NCI-H345 treated with DMSO at 0.1 percent for 48 hours (cell line): ENCODE measurements at regions not wholly inside any gene's neighbourhood (a gene's known extent, or its start where the extent isn't known, plus 50 kb on each side); places are given as distances from the start of the nearest gene placed in this dataset.
"Not testable (repeated sequence)": the region's sequence is repeated elsewhere in the genome, so short reads cannot be mapped to it uniquely, and the experiment has no call there.

Source experiments
- DNase-seq: peaks from one replicate; lab custom pipeline; 2025; ENCODE audit not compliant: unreplicated experiment; lab: John Stamatoyannopoulos, UW

DNA sequence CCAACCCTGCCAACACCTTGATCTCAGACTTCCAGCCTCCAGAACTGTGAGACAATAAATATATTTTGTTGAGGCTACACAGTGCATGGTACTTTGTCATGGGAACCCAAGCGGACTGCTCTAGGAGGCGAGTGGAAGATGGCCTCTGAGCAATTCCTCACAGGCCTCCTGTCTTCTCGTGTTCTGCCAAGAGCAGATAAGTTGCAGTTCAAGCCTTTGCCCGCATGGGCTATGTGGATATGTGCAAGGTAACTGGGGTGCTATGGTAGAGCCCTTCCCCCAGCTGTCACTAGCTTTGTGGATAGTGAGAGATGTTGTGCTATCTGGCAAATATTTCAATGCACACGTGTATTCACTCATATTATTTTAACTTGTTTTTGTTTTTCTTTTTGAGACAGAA lies 156.0 kb upstream of the BCOR start:
- no peak for DNase-seq

DNA sequence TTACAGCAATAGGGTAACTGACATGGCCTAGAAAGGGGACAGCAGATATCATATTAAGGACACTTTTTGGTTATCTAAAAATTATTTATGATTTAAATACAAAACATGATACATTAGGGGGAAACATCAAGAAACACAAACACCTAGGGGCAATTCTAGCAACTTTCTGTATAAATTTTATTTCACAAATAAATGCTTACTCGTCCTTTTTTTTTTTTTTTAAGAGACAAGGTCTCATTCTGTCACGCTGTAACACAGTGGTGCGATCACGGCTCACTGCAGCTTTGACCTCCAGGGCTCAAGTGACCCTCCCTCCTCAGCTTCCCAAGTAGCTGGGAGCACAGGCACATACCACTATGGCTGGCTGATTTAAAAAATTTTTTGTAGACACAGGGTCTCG lies 151.8 kb upstream of the BCOR start:
- no peak for DNase-seq

DNA sequence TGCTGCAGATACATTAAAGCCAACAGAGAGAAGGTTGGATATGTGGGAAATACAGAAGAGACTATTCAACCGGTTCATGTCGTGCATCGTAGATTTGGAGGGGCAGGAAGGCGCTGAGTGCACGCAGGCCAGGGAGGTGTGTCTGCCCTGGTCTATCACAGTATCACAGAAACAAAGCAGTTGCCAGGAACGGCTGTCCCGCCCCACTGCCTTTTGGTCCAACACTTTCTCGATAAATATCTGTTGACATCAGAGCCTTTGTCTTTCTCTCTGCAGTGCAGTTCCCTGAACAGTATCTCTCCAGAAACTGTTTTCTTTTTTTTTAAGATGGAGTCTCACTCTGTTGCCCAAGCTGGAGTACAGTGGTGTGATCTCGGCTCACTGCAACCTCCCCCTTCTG lies 151.1 kb upstream of the BCOR start:
- no peak for DNase-seq

DNA sequence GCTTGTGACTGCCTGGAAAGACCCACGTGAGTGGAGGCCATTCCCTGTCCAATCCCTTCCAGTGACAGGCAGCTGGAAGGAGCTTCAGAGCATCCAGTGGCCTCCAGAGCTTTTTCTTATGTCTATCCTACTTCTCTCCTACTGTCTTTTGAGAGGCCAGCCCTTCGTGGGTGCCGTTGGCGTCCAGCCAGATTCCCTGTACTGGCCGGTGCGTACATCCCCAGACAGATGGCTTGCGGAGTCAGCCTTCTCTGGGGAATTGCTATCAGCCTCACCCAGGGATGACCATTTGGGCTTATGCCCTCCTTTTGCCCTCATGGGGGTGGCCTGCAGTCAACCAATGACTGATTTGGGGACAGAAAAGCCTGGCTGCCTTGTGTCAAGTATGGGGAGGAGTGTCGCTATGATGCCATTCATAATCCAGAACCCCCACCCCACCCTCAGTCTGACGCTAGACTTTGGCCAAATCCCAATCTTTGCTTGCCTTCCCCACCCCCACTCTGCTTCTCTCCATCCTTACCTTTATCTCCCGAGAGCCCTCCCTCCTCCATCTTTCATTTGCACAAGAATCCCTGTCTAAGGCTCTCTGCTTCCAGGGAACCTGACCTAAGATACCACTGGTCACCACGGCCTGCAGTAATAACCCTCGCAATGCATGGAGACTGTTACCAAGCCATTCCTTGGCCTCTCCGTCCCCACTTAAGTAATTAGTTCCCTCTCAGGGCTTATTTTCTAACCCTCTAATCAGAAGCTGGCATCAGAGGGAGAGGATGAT lies 150.3 kb upstream of the BCOR start:
- no peak for DNase-seq

DNA sequence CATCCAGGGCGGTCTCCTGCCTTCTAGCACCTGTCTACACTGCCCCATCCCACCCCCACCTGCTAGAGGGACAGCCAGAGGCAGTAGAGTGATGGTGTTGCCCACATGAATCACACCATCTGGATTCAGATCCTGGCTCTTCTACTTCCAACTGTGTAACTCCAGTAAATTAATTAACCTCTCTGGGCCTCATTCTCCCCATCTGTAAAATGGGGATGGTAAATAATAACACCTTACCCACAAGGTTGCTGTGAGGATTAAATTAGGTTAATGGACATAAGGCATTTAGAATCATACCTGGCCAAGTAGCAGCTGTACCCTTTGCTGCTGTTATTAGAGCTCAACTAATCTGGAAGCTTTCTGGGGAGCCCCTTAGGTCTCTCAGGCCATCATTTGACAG lies 149.6 kb upstream of the BCOR start:
- no peak for DNase-seq

DNA sequence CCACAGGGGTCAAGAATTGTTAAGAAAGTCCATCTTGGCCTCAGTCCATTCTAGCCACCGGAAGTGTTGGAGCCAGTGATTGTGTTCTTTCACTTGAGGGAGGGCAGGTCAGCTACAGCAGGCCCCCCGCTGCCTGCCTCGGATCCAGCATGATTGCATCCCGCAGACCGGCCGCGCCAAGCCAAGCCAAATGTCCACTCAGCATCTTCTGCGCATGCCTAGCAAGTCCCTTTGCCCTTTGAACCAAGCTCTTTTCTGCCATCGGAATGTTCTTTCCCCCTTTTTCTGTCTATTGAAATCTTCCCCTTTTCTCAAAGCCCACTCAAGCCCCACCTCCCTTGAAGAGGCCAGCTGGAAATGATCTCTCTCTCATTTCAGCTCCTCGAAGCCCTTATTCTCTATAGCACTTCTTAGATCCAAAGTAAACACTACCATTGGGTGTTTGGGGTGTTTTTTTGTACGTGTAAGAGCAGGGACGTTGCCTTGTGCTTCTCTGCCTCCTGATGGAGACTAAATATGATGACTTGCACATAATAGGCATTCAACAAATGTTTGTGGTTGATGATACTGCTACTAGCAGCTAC lies 147.8 kb upstream of the BCOR start:
- DNase-seq, result peak; percentile 4

DNA sequence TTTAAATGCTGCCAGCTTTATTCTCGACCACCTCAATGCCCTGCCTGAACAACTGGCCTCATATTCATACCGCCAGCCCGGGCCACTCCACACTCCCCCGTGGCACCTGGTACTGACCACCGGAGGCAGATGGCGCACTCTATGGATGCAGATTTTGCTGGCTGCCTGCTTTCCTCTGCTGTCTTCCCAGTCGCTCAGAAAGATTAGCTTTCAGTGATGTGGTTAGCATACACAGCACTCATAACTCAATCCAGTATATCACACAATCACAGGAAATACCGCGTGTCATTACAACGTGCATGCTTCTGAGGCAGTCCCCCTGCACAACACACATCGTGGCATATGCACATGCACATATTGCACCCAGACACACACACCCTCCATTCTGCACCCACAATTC lies 147.2 kb upstream of the BCOR start:
- DNase-seq, result no peak

DNA sequence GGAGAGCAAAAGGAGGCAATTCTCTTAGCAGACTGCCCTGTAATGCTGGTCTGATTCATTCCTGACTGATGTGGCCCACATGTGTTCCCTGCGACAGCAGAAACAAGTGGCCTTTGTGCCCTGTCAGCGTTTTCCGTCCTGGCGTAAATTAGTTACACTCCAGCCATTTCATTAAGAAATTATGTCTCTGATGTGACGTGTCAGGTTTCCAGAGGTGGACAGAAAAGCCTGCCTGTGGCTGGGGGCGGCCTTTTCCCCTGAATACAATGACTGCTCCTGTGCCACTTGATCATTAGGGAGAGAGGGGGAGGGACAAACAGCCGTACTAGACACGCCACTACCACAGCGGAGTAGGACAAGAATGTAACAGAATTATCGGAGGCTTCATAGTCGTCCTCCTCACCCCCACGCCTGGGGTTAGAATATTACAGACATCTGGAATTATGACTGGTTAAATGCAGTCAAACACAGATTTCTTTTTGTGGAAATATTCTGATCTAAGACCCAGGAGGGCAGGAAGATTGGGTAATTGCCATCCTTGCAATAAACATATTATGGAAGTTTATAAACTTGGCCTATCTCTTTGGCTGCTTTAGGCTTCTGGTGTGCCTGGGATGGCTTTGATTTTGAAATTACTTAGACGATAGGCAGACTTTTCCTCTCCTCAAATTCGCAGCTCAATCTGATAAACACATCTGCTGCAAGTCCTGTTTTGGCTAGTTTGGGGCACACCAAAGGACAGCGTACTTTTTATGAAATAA lies 146.2 kb upstream of the BCOR start:
- no peak for DNase-seq

DNA sequence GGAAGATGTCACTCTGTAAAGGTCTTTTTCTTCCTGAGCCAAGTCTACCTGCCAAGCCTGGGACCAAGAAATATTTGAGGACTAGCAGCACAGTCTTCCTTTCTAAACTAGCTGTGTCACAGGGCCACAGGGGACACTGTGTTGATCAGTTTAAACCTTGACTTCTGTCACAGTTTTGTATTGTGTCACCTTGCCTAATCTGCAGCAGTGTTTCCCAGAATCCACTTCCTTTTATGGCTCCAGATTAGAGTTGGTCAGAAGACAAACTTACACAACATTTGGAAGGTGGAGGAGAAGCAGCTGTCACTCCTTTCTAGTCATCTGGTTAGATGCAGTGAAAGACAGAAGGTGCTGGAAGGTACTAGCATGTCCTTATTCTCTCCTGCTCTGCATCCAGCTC lies 143.1 kb upstream of the BCOR start:
- DNase-seq, result no peak

DNA sequence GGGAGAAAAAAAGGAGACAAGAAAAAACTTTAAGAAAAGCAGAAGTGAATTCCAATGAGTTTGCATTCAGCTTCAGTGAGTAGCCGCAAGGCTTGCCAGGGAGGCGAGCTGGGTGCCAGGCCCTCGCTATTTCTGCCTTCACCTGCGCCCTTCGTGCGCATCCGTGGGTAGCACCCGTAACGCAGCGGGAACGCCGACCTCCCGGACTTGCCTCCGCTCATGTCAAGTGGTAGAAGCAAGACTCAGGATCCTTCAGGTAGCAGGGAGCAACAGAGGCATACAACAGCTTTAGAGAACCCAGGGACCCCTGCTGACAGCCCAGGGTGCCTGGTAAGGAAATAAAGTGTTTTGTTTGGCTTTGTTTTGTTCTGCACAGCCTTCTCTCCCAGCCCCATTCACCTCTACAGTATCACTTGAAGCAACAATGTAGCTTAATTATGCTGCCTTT lies 140.0 kb upstream of the BCOR start:
- peak; percentile 38 for DNase-seq

DNA sequence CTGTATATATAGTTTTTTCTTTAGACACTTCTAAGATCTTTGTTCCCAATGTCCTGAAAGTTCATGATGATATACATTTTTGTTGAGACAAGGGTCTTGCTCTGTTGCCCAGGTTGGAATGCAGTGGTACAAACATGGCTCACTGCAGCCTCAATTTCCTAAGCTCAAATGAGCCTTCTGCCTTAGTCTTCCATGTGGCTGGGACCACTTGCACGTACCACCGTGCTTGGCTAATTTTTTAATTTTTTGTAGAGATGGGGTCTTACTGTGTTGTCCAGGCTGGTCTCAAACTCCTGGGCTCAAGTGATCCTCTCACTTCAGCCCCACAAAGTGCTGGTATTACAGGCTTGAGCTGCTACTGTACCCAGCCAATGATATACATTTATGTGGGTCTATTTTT lies 132.9 kb upstream of the BCOR start:
- DNase-seq, result no peak

DNA sequence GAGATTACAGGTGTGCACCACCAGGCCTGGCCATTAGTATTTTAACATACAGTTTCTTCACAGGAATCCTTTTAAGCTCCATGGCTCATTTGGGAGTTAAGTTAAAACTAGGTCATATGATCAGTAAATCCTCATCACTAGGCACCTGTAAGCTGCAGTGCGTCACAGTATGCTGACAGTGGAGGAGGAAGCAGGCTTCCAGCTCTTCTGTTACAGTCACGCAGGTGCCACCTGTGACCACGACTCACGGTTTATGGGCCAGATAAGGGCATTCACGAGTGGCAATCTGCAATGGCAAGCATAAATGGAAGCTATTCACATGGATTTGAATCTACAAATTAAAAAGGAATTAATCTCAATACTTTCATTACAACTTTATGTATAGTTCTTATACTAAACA lies 129.4 kb upstream of the BCOR start:
- no peak for DNase-seq

DNA sequence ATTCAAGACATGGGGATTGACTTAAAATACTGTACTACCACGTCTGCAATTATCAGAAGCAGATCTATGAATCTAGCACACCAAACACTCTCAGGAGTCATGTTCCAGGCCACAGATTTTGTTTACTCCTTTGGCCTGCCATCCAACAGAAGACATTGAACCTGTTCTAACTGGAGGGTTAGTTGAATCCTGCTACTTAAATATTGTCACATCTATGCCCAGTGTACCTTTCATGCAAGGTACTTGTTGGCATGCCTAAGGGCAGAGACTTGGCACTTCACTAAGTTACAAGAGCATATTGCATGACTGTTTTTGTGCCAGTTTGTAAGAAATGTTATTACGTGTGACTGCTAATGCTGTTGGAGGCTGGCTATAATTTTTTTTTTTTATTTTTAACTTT lies 126.9 kb upstream of the BCOR start:
- DNase-seq, result no peak

DNA sequence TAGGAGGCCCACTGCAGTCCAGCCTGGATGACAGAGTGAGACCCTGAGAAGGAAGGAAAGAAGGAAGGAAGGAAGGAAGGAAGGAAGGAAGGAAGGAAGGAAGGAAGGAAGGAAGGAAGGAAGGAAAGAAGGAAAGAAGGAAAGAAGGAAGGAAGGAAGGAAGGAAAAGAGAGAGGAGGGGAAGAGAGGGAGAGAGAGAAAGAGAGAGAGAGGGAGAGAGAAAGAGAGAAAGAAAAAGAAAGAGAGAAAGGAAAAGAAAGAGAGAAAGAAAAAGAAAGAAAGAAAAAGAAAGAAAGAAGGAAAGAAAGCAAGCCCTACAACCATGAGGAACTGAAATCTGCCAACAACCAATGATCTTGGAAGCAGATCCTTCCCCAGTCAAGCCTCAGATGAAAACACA lies 124.9 kb upstream of the BCOR start:
- not testable (repeated sequence) for DNase-seq

DNA sequence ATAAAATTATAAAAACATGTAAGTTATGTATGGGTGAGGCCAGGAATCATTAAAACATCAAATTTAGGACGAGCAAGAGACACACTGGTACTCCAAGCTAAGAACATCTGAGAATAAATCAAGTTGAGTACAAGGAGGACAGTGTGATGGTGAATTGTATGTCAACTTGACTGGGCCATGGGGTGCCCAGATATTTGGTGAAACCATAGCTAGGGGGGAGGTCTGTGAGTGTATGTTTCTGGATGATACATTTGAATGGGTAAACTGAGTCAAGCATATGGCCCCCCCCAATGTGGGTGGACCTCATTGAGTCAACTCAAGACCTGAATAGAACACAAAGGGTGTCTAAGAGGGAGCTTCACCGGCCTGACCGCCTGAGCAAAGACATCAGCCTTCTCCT lies 115.3 kb upstream of the BCOR start:
- DNase-seq, result no peak

DNA sequence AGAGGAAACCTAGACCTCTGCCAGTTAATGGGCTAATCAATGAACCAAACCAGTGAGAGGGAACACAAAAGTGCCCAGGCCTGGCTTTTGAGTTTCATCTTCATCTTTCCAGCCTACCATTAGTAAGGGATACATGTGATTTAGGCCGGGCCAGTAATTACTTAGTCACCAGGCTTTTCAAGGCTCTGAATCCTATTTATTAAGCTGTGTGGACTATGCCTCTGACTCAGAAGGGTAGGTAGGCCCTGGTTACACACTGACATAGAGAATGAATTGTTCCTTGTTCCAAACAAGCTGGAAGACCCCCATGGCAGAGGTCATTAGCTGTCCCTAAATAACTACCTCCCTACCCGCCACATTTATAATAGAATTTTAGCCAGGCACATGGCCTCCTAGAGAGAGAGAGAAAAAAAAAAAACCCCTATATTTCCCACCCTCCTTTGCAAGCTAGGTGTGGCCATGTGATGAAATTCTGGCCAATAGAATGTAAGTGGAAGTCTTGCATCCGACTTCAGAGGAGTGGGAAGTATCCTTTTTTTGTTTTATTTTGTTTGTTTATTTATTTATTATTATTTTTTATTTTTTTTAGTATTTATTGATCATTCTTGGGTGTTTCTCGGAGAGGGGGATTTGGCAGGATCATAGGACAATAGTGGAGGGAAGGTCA lies 112.3 kb upstream of the BCOR start:
- DNase-seq, result no peak

DNA sequence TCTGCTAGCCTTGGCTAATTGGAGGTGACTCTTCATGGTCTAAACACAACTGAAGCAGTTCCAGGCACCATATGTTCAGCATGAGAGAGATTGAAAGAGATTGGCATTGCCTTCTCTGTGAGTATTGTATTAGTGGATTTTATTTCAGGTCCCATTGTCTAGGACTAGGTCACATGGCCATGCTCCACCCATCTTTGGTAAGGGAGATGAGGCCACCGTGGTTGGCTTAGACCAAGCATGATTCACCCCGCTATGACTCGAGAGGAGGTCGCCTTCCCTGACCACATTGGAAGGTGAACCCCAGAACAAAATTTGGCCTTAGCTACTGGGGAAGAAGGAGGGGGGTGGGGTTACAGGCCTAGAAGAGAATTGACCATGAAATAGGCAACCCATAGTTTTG lies 109.9 kb upstream of the BCOR start:
- no peak for DNase-seq

DNA sequence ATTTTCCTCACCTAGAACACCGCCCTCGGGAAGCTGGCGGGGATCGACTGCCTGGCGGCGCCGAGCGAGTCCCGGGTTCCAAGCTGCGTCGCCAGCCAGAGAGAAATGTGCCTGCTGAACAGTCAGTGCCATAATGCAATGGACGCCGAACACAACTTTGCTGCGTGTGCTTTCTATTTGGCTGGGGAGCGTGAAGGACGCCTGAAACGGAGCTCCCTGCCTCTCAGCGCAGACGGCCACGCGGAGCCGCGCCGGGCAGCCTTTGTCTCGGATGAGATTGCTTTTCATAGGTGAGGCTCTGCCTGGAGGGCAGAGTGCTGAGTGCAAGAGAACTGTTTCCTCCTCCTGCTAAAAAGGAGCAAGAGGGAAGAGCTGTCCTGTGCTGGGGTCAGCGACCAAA lies 107.7 kb upstream of the BCOR start:
- DNase-seq, result no peak

DNA sequence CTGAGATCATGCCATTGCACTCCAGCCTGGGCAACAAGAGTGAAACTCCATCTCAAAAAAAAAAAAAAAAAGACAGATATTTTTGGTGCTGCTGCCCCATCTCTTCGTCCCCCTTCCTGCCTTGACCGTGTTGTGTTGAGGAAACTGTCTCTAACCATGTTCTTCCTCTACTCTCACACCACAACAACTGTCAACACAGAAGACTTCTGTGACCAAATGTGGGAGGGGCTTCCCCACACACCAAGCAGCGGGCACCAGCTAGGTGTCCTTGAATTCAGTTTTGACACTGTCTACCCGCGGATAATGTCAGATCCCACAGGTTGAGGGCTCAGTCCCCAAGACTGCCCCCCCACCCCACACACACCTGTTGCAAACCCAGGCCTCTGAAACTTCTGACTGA lies 104.7 kb upstream of the BCOR start:
- no peak for DNase-seq

DNA sequence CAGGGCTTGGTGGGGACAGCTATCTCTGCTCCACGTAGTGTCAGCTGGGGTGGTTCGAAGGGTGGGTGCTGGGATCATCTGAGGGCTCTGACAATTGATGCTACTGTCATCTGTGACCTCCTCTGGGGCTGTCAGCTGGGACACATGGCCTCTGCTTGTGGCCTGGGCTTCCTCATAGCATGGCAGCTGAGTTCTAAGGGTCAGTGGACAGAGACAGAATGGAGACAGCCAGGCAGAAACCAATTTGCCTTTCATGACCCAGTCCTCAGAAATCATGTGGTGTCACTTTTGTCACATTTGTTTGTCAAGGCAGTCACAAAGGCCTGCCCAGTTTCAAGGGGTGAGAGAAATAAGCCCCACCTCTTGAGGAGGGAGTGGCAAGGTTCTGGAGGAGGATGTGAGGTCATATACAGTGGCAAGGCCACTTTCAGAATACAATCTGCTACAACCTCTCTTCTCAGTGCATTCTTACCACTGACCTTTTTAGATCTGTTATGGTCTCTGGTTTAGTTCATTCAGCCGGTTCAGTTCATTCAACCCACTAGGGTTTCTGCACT lies 103.6 kb upstream of the BCOR start:
- DNase-seq, result no peak

DNA sequence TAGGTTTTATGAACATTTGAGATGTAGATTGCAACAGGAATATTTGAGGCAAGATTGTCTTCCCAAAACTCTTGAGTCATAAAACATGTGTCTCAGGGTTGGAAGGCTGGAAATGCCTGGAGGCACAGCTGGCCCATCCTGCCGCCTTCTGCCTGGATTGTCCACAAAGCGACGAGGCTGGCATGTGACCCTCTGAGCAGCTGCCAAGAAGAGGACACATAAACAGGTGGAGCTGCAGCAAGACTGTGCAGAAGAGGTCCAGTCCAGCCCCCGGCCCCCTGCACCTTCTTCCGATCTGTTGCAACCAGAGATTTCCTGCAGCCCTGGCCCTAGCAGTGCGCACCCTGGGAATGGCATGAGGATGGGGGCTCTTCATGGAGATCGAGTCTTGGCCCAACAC lies 101.9 kb upstream of the BCOR start:
- DNase-seq, result no peak
